Erythroblast (primary cell): ENCODE measurements at regions not wholly inside any gene's neighbourhood (a gene's known extent, or its start where the extent isn't known, plus 50 kb on each side); places are given as distances from the start of the nearest gene placed in this dataset.

Experiments used
- GATA1 ChIP-seq: IDR thresholded peaks from 2 replicates; pipeline ENCODE4 v1.6.1; 2011; ENCODE audit warnings: low read depth, mild to moderate bottlenecking, control low read depth, low read length, moderate library complexity
- POLR2A ChIP-seq: IDR thresholded peaks from 2 replicates; pipeline ENCODE4 v1.6.1; 2011; ENCODE audit warnings: mild to moderate bottlenecking, low read length

GRCh38 chr5:88656221-88656950, 226.6 kb downstream of the MEF2C start:
- no peak for TF ChIP-seq POLR2A
- TF ChIP-seq GATA1, result no peak
